ENCODE measurements at regions not wholly inside any gene's neighbourhood (a gene's known extent, or its start where the extent isn't known, plus 50 kb on each side); places are given as distances from the start of the nearest gene placed in this dataset.
"Not testable (repeated sequence)": the region's sequence is repeated elsewhere in the genome, so short reads cannot be mapped to it uniquely, and the experiment has no call there.

DNA sequence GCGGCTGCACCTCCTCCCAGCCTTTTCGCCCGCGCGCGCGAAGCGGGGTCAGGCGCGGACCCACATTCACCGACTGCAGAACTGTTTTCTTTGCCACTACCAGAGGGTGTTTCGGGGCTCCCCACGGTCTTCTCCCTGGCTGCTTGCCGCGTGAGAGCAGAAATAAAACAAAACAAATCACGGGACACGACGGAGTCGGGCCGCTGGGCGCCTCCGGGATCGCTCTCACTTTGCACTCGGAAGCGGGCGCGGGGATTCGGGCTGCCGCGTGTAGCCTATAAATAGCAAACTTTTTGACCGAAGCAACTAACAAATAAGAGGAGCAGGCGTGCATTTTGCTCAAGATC lies 412.3 kb upstream of the ESRRG start:
- Histone ChIP-seq H3K27ac (ENCODE audit: low read depth in 2 of 2, low read length in 2 of 2) (no peak overlapping the region), H3K9me3 (ENCODE audit: control insufficient read depth in 2 of 2, low read length in 2 of 2) (no peaks in the 10 kb centered on the region), H3K4me3 (ENCODE audit: low read length in 2 of 2) (peak overlapping the region; percentile 35 to 51), H3K9ac (ENCODE audit: low read depth in 1 of 2, low read length in 2 of 2) (no peak overlapping the region), H3K36me3 (ENCODE audit: control insufficient read depth in 2 of 2, insufficient read depth in 2 of 2, low read length in 2 of 2) (no peaks in the 10 kb centered on the region), H3K4me1 (ENCODE audit: control insufficient read depth in 2 of 2, insufficient read depth in 2 of 2, low read length in 2 of 2) (peaks cover 2 to 4% of the 10 kb centered on the region in 2 donors), H3K27me3 (ENCODE audit: control insufficient read depth in 2 of 2, insufficient read depth in 2 of 2, low read length in 2 of 2) (peaks cover 46 to 50% of the 10 kb centered on the region in 2 donors)

DNA sequence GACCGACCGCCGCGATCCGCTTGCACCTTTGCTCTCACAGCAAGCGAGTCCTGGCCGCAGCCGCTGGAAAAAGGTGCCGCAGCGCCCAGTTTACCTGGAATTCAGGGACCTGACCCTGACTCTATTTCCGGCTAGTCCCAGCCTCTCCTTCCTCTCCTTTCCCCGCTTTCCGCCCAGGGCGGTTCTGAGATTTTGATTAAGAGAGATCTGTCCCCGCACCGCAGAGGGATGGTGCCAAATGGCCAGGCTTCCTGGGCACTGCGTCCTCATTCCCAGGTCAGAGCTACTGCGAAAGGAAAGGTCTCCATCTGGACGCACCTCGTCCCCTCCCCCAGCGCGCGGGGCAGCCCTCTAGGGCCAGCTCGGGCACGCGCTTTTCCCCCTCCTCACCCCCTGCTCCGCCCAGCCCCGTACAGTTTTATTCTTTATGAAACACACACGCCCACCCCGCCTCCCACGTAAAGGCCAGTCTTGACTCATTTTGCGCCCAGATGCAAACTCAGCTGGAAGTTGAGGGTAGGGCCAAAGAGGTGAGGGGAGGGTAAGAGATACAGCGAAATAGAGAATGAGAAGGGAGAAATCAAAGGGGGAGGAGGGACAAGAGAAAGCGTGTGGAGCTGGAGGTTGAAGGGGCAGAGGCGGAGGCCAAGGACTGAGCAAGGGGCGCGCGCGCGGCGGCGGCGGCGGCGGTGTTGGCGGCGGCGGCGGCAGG lies 411.8 kb upstream of the ESRRG start:
- no peaks in the 10 kb centered on the region for H3K9me3 ChIP-seq (ENCODE audit: control insufficient read depth in 2 of 2, low read length in 2 of 2)
- no peak overlapping the region for H3K9ac ChIP-seq (ENCODE audit: low read depth in 1 of 2, low read length in 2 of 2)
- peaks cover 2 to 4% of the 10 kb centered on the region in 2 donors for H3K4me1 ChIP-seq (ENCODE audit: control insufficient read depth in 2 of 2, insufficient read depth in 2 of 2, low read length in 2 of 2)
- peaks cover 43 to 44% of the 10 kb centered on the region in 2 donors for H3K27me3 ChIP-seq (ENCODE audit: control insufficient read depth in 2 of 2, insufficient read depth in 2 of 2, low read length in 2 of 2)
- H3K27ac ChIP-seq (ENCODE audit: low read depth in 2 of 2, low read length in 2 of 2), result no peak overlapping the region
- no peaks in the 10 kb centered on the region for H3K36me3 ChIP-seq (ENCODE audit: control insufficient read depth in 2 of 2, insufficient read depth in 2 of 2, low read length in 2 of 2)
- peak overlapping the region; percentile 35 to 38 for H3K4me3 ChIP-seq (ENCODE audit: low read length in 2 of 2)

- H3K27ac ChIP-seq (ENCODE audit: low read depth in 2 of 2, low read length in 2 of 2), result no peak overlapping the region
- H3K27me3 ChIP-seq (ENCODE audit: control insufficient read depth in 2 of 2, insufficient read depth in 2 of 2, low read length in 2 of 2), result peaks cover 40 to 41% of the 10 kb centered on the region in 2 donors
- H3K36me3 ChIP-seq (ENCODE audit: control insufficient read depth in 2 of 2, insufficient read depth in 2 of 2, low read length in 2 of 2), result no peaks in the 10 kb centered on the region
- H3K4me1 ChIP-seq (ENCODE audit: control insufficient read depth in 2 of 2, insufficient read depth in 2 of 2, low read length in 2 of 2), result peaks cover 2 to 4% of the 10 kb centered on the region in 2 donors
- peak overlapping the region in 1 of 2 donors; percentile 26 for H3K4me3 ChIP-seq (ENCODE audit: low read length in 2 of 2)
- no peak overlapping the region for H3K9ac ChIP-seq (ENCODE audit: low read depth in 1 of 2, low read length in 2 of 2)
- no peaks in the 10 kb centered on the region for H3K9me3 ChIP-seq (ENCODE audit: control insufficient read depth in 2 of 2, low read length in 2 of 2)
Measured at GRCh38 chr1:217133958-217134856, 411.0 kb upstream of the ESRRG start.

GRCh38 chr1:217133092-217133491 lies 409.9 kb upstream of the ESRRG start:
- H3K4me1 ChIP-seq (ENCODE audit: control insufficient read depth in 2 of 2, insufficient read depth in 2 of 2, low read length in 2 of 2), result peaks cover 2 to 4% of the 10 kb centered on the region in 2 donors
- no peak overlapping the region for H3K4me3 ChIP-seq (ENCODE audit: low read length in 2 of 2)
- peaks cover 30% of the 10 kb centered on the region in 2 donors for H3K27me3 ChIP-seq (ENCODE audit: control insufficient read depth in 2 of 2, insufficient read depth in 2 of 2, low read length in 2 of 2)
- no peak overlapping the region for H3K27ac ChIP-seq (ENCODE audit: low read depth in 2 of 2, low read length in 2 of 2)
- H3K9me3 ChIP-seq (ENCODE audit: control insufficient read depth in 2 of 2, low read length in 2 of 2), result no peaks in the 10 kb centered on the region
- H3K36me3 ChIP-seq (ENCODE audit: control insufficient read depth in 2 of 2, insufficient read depth in 2 of 2, low read length in 2 of 2), result no peaks in the 10 kb centered on the region
- H3K9ac ChIP-seq (ENCODE audit: low read depth in 1 of 2, low read length in 2 of 2), result no peak overlapping the region

- H3K9ac ChIP-seq (ENCODE audit: low read depth in 1 of 2, low read length in 2 of 2); H3K27ac ChIP-seq (ENCODE audit: low read depth in 2 of 2, low read length in 2 of 2); H3K4me3 ChIP-seq (ENCODE audit: low read length in 2 of 2); H3K36me3 ChIP-seq (ENCODE audit: control insufficient read depth in 2 of 2, insufficient read depth in 2 of 2, low read length in 2 of 2); H3K4me1 ChIP-seq (ENCODE audit: control insufficient read depth in 2 of 2, insufficient read depth in 2 of 2, low read length in 2 of 2); H3K9me3 ChIP-seq (ENCODE audit: control insufficient read depth in 2 of 2, low read length in 2 of 2); H3K27me3 ChIP-seq (ENCODE audit: control insufficient read depth in 2 of 2, insufficient read depth in 2 of 2, low read length in 2 of 2): not testable (repeated sequence)
Measured at GRCh38 chr1:217123340-217123739, 400.1 kb upstream of the ESRRG start.

- Histone ChIP-seq H3K4me1 (ENCODE audit: control insufficient read depth in 2 of 2, insufficient read depth in 2 of 2, low read length in 2 of 2) (no peaks in the 10 kb centered on the region), H3K27me3 (ENCODE audit: control insufficient read depth in 2 of 2, insufficient read depth in 2 of 2, low read length in 2 of 2) (no peaks in the 10 kb centered on the region), H3K4me3 (ENCODE audit: low read length in 2 of 2) (no peak overlapping the region), H3K9me3 (ENCODE audit: control insufficient read depth in 2 of 2, low read length in 2 of 2) (no peaks in the 10 kb centered on the region), H3K9ac (ENCODE audit: low read depth in 1 of 2, low read length in 2 of 2) (no peak overlapping the region), H3K27ac (ENCODE audit: low read depth in 2 of 2, low read length in 2 of 2) (no peak overlapping the region), H3K36me3 (ENCODE audit: control insufficient read depth in 2 of 2, insufficient read depth in 2 of 2, low read length in 2 of 2) (no peaks in the 10 kb centered on the region)
Measured at GRCh38 chr1:217117973-217118465, 394.8 kb upstream of the ESRRG start.

GRCh38 chr1:217115404-217116380 lies 392.5 kb upstream of the ESRRG start:
- Histone ChIP-seq H3K9me3 (ENCODE audit: control insufficient read depth in 2 of 2, low read length in 2 of 2) (no peaks in the 10 kb centered on the region), H3K4me3 (ENCODE audit: low read length in 2 of 2) (no peak overlapping the region), H3K9ac (ENCODE audit: low read depth in 1 of 2, low read length in 2 of 2) (no peak overlapping the region), H3K27ac (ENCODE audit: low read depth in 2 of 2, low read length in 2 of 2) (no peak overlapping the region), H3K4me1 (ENCODE audit: control insufficient read depth in 2 of 2, insufficient read depth in 2 of 2, low read length in 2 of 2) (no peaks in the 10 kb centered on the region), H3K27me3 (ENCODE audit: control insufficient read depth in 2 of 2, insufficient read depth in 2 of 2, low read length in 2 of 2) (no peaks in the 10 kb centered on the region), H3K36me3 (ENCODE audit: control insufficient read depth in 2 of 2, insufficient read depth in 2 of 2, low read length in 2 of 2) (no peaks in the 10 kb centered on the region)

GRCh38 chr1:217109928-217110327 lies 386.7 kb upstream of the ESRRG start:
- no peaks in the 10 kb centered on the region for H3K36me3 ChIP-seq (ENCODE audit: control insufficient read depth in 2 of 2, insufficient read depth in 2 of 2, low read length in 2 of 2)
- no peaks in the 10 kb centered on the region for H3K9me3 ChIP-seq (ENCODE audit: control insufficient read depth in 2 of 2, low read length in 2 of 2)
- H3K9ac ChIP-seq (ENCODE audit: low read depth in 1 of 2, low read length in 2 of 2), result no peak overlapping the region
- H3K4me3 ChIP-seq (ENCODE audit: low read length in 2 of 2), result no peak overlapping the region
- no peaks in the 10 kb centered on the region for H3K4me1 ChIP-seq (ENCODE audit: control insufficient read depth in 2 of 2, insufficient read depth in 2 of 2, low read length in 2 of 2)
- H3K27ac ChIP-seq (ENCODE audit: low read depth in 2 of 2, low read length in 2 of 2), result no peak overlapping the region
- H3K27me3 ChIP-seq (ENCODE audit: control insufficient read depth in 2 of 2, insufficient read depth in 2 of 2, low read length in 2 of 2), result no peaks in the 10 kb centered on the region

DNA sequence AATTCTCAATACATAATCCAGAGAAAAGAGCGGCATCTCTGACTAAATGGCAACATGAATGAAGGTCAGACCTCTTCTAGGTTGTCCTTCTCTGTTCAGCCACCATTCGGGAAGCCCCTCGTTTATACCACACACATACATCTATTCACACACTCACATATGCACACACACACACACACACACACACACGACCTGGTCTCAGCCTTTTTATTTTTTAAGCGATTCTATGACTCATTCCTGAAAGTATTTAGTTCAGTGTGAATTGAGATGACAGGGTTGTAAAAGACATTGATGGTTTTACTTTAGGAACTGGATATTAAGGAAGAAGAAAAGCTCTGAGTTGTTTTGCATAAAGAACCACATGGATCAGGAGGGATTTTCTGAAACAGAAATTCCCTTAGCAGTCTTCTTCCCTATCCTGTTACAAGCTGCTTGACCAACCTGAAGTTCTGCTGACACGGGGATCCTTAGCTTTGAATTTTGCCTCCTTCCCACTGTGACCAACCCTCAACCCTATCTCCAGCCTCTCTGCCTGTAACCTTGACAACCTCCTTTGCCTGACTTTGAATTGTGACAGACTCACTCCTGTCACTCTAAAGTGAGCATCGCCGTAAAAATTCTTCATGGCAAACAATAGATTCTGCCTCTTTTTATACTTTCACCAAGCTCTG lies 383.1 kb upstream of the ESRRG start:
- H3K4me1 ChIP-seq (ENCODE audit: control insufficient read depth in 2 of 2, insufficient read depth in 2 of 2, low read length in 2 of 2), result no peaks in the 10 kb centered on the region
- H3K27me3 ChIP-seq (ENCODE audit: control insufficient read depth in 2 of 2, insufficient read depth in 2 of 2, low read length in 2 of 2), result no peaks in the 10 kb centered on the region
- no peak overlapping the region for H3K9ac ChIP-seq (ENCODE audit: low read depth in 1 of 2, low read length in 2 of 2)
- no peak overlapping the region for H3K27ac ChIP-seq (ENCODE audit: low read depth in 2 of 2, low read length in 2 of 2)
- H3K9me3 ChIP-seq (ENCODE audit: control insufficient read depth in 2 of 2, low read length in 2 of 2), result no peaks in the 10 kb centered on the region
- no peak overlapping the region for H3K4me3 ChIP-seq (ENCODE audit: low read length in 2 of 2)
- H3K36me3 ChIP-seq (ENCODE audit: control insufficient read depth in 2 of 2, insufficient read depth in 2 of 2, low read length in 2 of 2), result no peaks in the 10 kb centered on the region
